T47D (cell line): ENCODE measurements at regions not wholly inside any gene's neighbourhood (a gene's known extent, or its start where the extent isn't known, plus 50 kb on each side); places are given as distances from the start of the nearest gene placed in this dataset.

ENCODE experiments used
- DNase-seq, 2 experiments: peaks; one replicate each; pipeline versions ENCODE4 v3.0.0 to v3.0.0-alpha.2; 2011 to 2012; ENCODE audit warnings: low read depth in 1 of 2, low spot score in 1 of 2
- JUND ChIP-seq: IDR thresholded peaks from 2 replicates; pipeline ENCODE4 v1.6.1; 2012; ENCODE audit warnings: low read depth
- in situ Hi-C: cut with HindIII; loops from 2 replicates; pipeline ENCODE4 v1.10.0; 2016; ENCODE audit warnings: low sequenced_read_pairs, low pct_unique_long_range_greater_than_20kb

- no peak for TF ChIP-seq JUND
- no peak for DNase-seq
- in situ Hi-C loops = no loop called here
These were observed 1495.0 kb upstream of the PCDH20 start for GRCh38 chr13:62910541-62911060.

GRCh38 chr13:62908321-62908720, 1492.7 kb upstream of the PCDH20 start:
- no peak for TF ChIP-seq JUND
- no peak for DNase-seq
- in situ Hi-C loops = no loop called here

- no peak for TF ChIP-seq JUND
- in situ Hi-C loops = no loop called here
- DNase-seq = no peak
These were observed 1491.2 kb upstream of the PCDH20 start for GRCh38 chr13:62906896-62907295.

GRCh38 chr13:62906469-62906868, 1490.8 kb upstream of the PCDH20 start:
- no peak for DNase-seq
- in situ Hi-C loops = no loop called here
- TF ChIP-seq JUND = no peak

GRCh38 chr13:62887046-62887445, 1471.4 kb upstream of the PCDH20 start:
- in situ Hi-C loops = no loop called here
- no peak for TF ChIP-seq JUND
- no peak for DNase-seq

- in situ Hi-C loops = no loop called here
- peak in 1 of 2 experiments; percentile 3 for DNase-seq
- no peak for TF ChIP-seq JUND
These were observed 1463.4 kb upstream of the PCDH20 start for GRCh38 chr13:62879071-62879470.

- in situ Hi-C loops = no loop called here
- no peak for DNase-seq
- no peak for TF ChIP-seq JUND
These were observed 1459.5 kb upstream of the PCDH20 start for GRCh38 chr13:62875118-62875640.

GRCh38 chr13:62850331-62850730, 1434.7 kb upstream of the PCDH20 start:
- no peak for DNase-seq
- in situ Hi-C loops = no loop called here
- no peak for TF ChIP-seq JUND

- in situ Hi-C loops = no loop called here
- TF ChIP-seq JUND = no peak
- no peak for DNase-seq
These were observed 1431.9 kb upstream of the PCDH20 start for GRCh38 chr13:62847520-62847919.

GRCh38 chr13:62846302-62846701, 1430.7 kb upstream of the PCDH20 start:
- no peak for DNase-seq
- no peak for TF ChIP-seq JUND
- in situ Hi-C loops = no loop called here

GRCh38 chr13:62839338-62839737, 1423.7 kb upstream of the PCDH20 start:
- no peak for TF ChIP-seq JUND
- no peak for DNase-seq
- in situ Hi-C loops = no loop called here

GRCh38 chr13:62838929-62839328, 1423.3 kb upstream of the PCDH20 start:
- TF ChIP-seq JUND = no peak
- in situ Hi-C loops = no loop called here
- no peak for DNase-seq

- no peak for TF ChIP-seq JUND
- in situ Hi-C loops = no loop called here
- no peak for DNase-seq
These were observed 1422.2 kb upstream of the PCDH20 start for GRCh38 chr13:62837895-62838294.

GRCh38 chr13:62829486-62829885, 1413.8 kb upstream of the PCDH20 start:
- in situ Hi-C loops = no loop called here
- TF ChIP-seq JUND = no peak
- no peak for DNase-seq
